Keratinocyte (primary cell): ENCODE measurements at regions not wholly inside any gene's neighbourhood (a gene's known extent, or its start where the extent isn't known, plus 50 kb on each side); places are given as distances from the start of the nearest gene placed in this dataset.
"Not testable (repeated sequence)": the region's sequence is repeated elsewhere in the genome, so short reads cannot be mapped to it uniquely, and the experiment has no call there.

Experiments
- DNase-seq: peaks from one replicate; pipeline ENCODE4 v3.0.0-alpha.2; 2011; ENCODE audit warnings: low read depth, missing footprints, low spot score
- FAIRE-seq: peaks from 2 replicates; lab custom pipeline; 2011; peaks lifted over from hg19 to GRCh38; lab: Jason Lieb, UNC
- H2AFZ ChIP-seq: 2 replicates; pipeline ENCODE4 v1.6.0; 2012; ENCODE audit warnings: low read length, control low read depth, inconsistent platforms; ENCODE audit not compliant: control insufficient read depth
- H3K27ac ChIP-seq: 2 replicates; pipeline ENCODE4 v1.5.1; 2011; ENCODE audit warnings: low read length; ENCODE audit not compliant: control insufficient read depth, insufficient read depth
- H3K27me3 ChIP-seq: 3 replicates; pipeline ENCODE4 v1.6.0; 2011; ENCODE audit warnings: low read length; ENCODE audit not compliant: control insufficient read depth, insufficient read depth; ENCODE audit errors: extremely low read depth
- H3K36me3 ChIP-seq, 2 experiments: 2 replicates in 1 of 2; 3 replicates in 1 of 2; pipeline ENCODE4 v1.5.1; 2011; ENCODE audit warnings: low read length in 2 of 2, mild to moderate bottlenecking in 1 of 2; ENCODE audit not compliant: control insufficient read depth in 2 of 2, insufficient read depth in 2 of 2; ENCODE audit errors: extremely low read depth in 1 of 2
- H3K4me1 ChIP-seq: 3 replicates; pipeline ENCODE4 v1.5.1; 2011; ENCODE audit warnings: low read length; ENCODE audit not compliant: control insufficient read depth, insufficient read depth; ENCODE audit errors: extremely low read depth
- H3K4me2 ChIP-seq: 3 replicates; pipeline ENCODE4 v1.6.0; 2011; ENCODE audit warnings: low read depth, low read length; ENCODE audit not compliant: control insufficient read depth, insufficient read depth; ENCODE audit errors: extremely low read depth
- H3K4me3 ChIP-seq, 3 experiments: fragments of 200-600 bp in 1 of 3; sonication (generic) in 1 of 3; 2 replicates in 2 of 3; 3 replicates in 1 of 3; pipeline ENCODE4 v1.5.1; 2011 to 2016; ENCODE audit warnings: low read length in 3 of 3, mild to moderate bottlenecking in 3 of 3, control low read depth in 2 of 3, inconsistent platforms in 1 of 3, low read depth in 1 of 3, mixed read lengths in 1 of 3, mixed run types in 1 of 3, moderate library complexity in 1 of 3; ENCODE audit not compliant: control insufficient read depth in 2 of 3, insufficient read depth in 2 of 3; ENCODE audit errors: extremely low read depth in 1 of 3
- H3K79me2 ChIP-seq: 2 replicates; pipeline ENCODE4 v1.6.0; 2012; ENCODE audit warnings: low read length; ENCODE audit not compliant: control insufficient read depth, insufficient read depth
- H3K9ac ChIP-seq: 3 replicates; pipeline ENCODE4 v1.6.0; 2011; ENCODE audit warnings: low read length; ENCODE audit not compliant: control insufficient read depth, insufficient read depth; ENCODE audit errors: extremely low read depth
- H3K9me1 ChIP-seq: 3 replicates; pipeline ENCODE4 v1.6.0; 2011; ENCODE audit warnings: low read length; ENCODE audit not compliant: control insufficient read depth, insufficient read depth; ENCODE audit errors: extremely low read depth
- H3K9me3 ChIP-seq: 2 replicates; pipeline ENCODE4 v1.5.1; 2012; ENCODE audit warnings: low read depth, low read length; ENCODE audit not compliant: control insufficient read depth
- H4K20me1 ChIP-seq: 3 replicates; pipeline ENCODE4 v1.6.0; 2011; ENCODE audit warnings: low read length; ENCODE audit not compliant: control insufficient read depth, insufficient read depth; ENCODE audit errors: extremely low read depth
- EZH2 ChIP-seq: IDR thresholded peaks from one replicate; pipeline ENCODE4 v1.6.1; 2012; ENCODE audit warnings: inconsistent platforms, mild to moderate bottlenecking, low read length, moderate library complexity
- dilution Hi-C: fragments of 300-500 bp; cut with MboI; formaldehyde crosslinking; loops from one replicate; pipeline ENCODE4 v1.7.0; 2020; ENCODE audit warnings: low sequenced_read_pairs; ENCODE audit not compliant: extremely low pct_ligation_motif_present
- TF ChIP-seq, protein P1 (sequence below), 3 experiments: IDR thresholded peaks in 1 of 3; conservative IDR thresholded peaks in 1 of 3; optimal IDR thresholded peaks in 1 of 3; 2 replicates in 2 of 3; 3 replicates in 1 of 3; pipeline versions ENCODE3 to v1.5.1; 2011; ENCODE audit warnings: low read length in 3 of 3, mild to moderate bottlenecking in 3 of 3, moderate library complexity in 2 of 3, control low read depth in 1 of 3, inconsistent platforms in 1 of 3; ENCODE audit not compliant: insufficient read depth in 2 of 3; ENCODE audit errors: extremely low read depth in 1 of 3

DNA sequence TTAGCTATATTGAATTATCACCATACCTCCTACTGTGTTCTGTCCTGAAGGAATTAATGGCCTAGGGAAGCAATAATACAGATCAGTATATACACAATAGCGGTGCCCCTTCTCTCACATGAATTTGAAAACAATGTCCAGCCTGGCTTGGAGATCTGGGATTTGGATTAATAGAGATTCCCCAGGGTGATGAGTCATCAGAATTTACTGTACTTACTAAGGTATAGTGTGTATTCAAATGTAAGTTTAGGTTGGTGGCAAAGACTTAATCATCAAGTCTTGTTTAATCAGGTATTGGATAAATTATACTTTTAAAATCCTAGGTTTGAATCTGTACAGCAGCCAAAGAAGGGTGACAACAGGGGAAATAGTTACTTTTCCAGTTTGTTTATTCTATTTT is 121.5 kb downstream of the FEM1C start:
- FAIRE-seq: peak; percentile 43
- H3K36me3 ChIP-seq: no peaks in the 10 kb centered on the region
- no peaks in the 10 kb centered on the region for H3K27me3 ChIP-seq
- H3K4me1 ChIP-seq: peaks cover 29% of the 10 kb centered on the region
- no peak overlapping the region for H2AFZ ChIP-seq
- peak overlapping the region; percentile 37 for H3K9ac ChIP-seq
- no peak for DNase-seq
- dilution Hi-C loops: no loop called here
- peak overlapping the region in 1 of 3 experiments; percentile 32 for H3K4me3 ChIP-seq
- H3K79me2 ChIP-seq: no peaks in the 10 kb centered on the region
- H4K20me1 ChIP-seq: no peaks in the 10 kb centered on the region
- peak overlapping the region; percentile 60 for H3K4me2 ChIP-seq
- TF ChIP-seq, protein P1, sequence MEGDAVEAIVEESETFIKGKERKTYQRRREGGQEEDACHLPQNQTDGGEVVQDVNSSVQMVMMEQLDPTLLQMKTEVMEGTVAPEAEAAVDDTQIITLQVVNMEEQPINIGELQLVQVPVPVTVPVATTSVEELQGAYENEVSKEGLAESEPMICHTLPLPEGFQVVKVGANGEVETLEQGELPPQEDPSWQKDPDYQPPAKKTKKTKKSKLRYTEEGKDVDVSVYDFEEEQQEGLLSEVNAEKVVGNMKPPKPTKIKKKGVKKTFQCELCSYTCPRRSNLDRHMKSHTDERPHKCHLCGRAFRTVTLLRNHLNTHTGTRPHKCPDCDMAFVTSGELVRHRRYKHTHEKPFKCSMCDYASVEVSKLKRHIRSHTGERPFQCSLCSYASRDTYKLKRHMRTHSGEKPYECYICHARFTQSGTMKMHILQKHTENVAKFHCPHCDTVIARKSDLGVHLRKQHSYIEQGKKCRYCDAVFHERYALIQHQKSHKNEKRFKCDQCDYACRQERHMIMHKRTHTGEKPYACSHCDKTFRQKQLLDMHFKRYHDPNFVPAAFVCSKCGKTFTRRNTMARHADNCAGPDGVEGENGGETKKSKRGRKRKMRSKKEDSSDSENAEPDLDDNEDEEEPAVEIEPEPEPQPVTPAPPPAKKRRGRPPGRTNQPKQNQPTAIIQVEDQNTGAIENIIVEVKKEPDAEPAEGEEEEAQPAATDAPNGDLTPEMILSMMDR (optimal IDR thresholded peaks at IDR 0.05 in 1 of 3, IDR thresholded peaks at IDR 0.05 in 1 of 3, conservative IDR thresholded peaks at IDR 0.05 in 1 of 3; ENCODE audit: extremely low read depth in 1 of 3, insufficient read depth in 2 of 3, low read length in 3 of 3): no peak
- no peaks in the 10 kb centered on the region for H3K9me3 ChIP-seq
- no peaks in the 10 kb centered on the region for H3K9me1 ChIP-seq
- H3K27ac ChIP-seq: peak overlapping the region; percentile 56

DNA sequence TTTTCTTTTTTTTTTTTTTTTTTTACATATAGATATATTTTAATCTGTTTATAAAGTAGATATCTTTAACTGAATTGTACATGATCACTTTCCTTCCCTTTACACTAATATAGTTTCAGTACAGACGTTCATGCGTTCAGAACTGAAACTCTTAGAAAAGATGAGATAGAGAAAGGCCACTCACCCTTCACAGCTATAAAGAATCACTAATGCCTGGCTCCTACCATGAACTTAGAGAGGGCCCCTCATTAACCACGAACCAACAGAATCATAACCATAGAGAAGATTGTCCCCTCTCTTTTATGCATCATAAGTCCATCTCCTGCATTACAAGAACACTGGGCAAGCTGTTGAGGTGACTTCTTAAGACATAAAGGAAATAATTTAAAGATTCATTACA is 123.8 kb downstream of the FEM1C start:
- H3K9ac ChIP-seq, H3K9me3 ChIP-seq, H3K36me3 ChIP-seq, H3K27me3 ChIP-seq, H3K4me2 ChIP-seq, DNase-seq, H3K27ac ChIP-seq, H4K20me1 ChIP-seq, H3K79me2 ChIP-seq, H3K9me1 ChIP-seq, H3K4me3 ChIP-seq, dilution Hi-C loops, H2AFZ ChIP-seq: not testable (repeated sequence)
- H3K4me1 ChIP-seq: peaks cover 29% of the 10 kb centered on the region
- FAIRE-seq: peak; percentile 76

DNA sequence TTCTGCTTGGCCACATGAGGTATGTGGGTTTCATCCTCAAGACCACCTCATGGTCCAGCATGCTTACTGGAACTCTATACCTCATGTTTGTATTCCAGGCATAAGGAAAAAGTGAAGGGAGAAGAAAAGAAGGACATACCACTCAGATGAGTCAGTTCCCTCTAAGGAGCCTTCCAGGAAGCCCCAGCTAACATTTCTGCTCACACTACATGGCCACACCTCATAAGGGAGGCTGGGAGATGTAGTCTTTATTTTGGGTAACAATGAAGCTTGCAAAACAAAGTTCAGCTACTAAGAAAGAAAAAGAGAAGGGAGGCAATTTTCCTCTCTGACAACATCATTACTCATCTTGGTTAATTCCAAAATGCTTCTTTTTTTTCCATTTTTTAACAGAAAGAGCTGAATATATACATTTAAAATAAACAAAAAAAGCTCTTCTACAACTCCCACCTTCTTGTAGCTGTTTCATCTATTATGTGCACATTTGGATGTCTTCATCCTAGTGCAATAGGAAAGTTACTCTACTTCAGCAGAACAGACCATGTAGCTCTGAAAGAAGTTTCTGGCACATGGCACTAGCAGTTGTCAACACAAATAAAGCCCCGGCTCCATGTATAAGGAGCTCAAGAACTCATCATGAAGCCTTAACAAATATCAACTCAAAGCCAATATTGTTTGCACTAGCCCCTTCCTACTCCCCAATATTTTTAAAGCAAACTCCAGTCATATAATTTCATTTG is 123.6 kb upstream of the CCDC112 start:
- H3K27me3 ChIP-seq: no peaks in the 10 kb centered on the region
- no peaks in the 10 kb centered on the region for H3K9me3 ChIP-seq
- H3K4me2 ChIP-seq: peak overlapping the region; percentile 60
- H3K9ac ChIP-seq: no peak overlapping the region
- no peaks in the 10 kb centered on the region for H3K79me2 ChIP-seq
- peak overlapping the region; percentile 84 for H2AFZ ChIP-seq
- DNase-seq (peak; percentile 92), FAIRE-seq (peak; percentile 98)
- H3K9me1 ChIP-seq: no peaks in the 10 kb centered on the region
- no peak for TF ChIP-seq EZH2
- TF ChIP-seq, protein P1 (optimal IDR thresholded peaks at IDR 0.05 in 1 of 3, IDR thresholded peaks at IDR 0.05 in 1 of 3, conservative IDR thresholded peaks at IDR 0.05 in 1 of 3; ENCODE audit: extremely low read depth in 1 of 3, insufficient read depth in 2 of 3, low read length in 3 of 3): no peak
- dilution Hi-C loops: no loop called here
- H3K27ac ChIP-seq: peak overlapping the region; percentile 63
- peak overlapping the region in 1 of 3 experiments; percentile 5 for H3K4me3 ChIP-seq
- no peaks in the 10 kb centered on the region for H4K20me1 ChIP-seq
- peaks cover 34% of the 10 kb centered on the region for H3K4me1 ChIP-seq
- no peaks in the 10 kb centered on the region for H3K36me3 ChIP-seq
